ENCODE measurements at regions not wholly inside any gene's neighbourhood (a gene's known extent, or its start where the extent isn't known, plus 50 kb on each side); places are given as distances from the start of the nearest gene placed in this dataset.

DNA sequence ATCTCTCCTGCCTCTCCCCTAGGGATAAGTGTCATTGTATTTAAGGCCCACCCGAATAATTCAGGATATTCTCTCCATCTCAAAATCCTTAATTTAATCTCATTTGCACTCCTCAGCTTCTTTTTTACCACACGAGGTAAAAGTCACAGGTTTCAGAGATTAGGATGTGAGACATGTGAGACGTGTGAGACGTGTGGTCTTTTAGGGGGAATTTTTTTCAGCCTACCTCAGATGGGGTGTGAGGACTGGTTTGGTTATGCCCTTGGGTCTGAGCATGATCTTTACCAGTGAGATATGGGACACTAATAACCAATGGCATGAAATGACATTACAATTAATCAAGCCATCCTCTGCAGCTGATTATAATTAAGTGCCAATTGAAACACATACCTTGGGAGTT is 324.2 kb downstream of the BMP2 start:
- 79% methylated on average over 4 of the region's 4 CpGs; no CpG with 5 or more reads in 1 of the 2 experiments for WGBS, 2 experiments (ENCODE audit: insufficient coverage in 1 of 2, insufficient read length in 1 of 2)
- TF ChIP-seq, protein P1, sequence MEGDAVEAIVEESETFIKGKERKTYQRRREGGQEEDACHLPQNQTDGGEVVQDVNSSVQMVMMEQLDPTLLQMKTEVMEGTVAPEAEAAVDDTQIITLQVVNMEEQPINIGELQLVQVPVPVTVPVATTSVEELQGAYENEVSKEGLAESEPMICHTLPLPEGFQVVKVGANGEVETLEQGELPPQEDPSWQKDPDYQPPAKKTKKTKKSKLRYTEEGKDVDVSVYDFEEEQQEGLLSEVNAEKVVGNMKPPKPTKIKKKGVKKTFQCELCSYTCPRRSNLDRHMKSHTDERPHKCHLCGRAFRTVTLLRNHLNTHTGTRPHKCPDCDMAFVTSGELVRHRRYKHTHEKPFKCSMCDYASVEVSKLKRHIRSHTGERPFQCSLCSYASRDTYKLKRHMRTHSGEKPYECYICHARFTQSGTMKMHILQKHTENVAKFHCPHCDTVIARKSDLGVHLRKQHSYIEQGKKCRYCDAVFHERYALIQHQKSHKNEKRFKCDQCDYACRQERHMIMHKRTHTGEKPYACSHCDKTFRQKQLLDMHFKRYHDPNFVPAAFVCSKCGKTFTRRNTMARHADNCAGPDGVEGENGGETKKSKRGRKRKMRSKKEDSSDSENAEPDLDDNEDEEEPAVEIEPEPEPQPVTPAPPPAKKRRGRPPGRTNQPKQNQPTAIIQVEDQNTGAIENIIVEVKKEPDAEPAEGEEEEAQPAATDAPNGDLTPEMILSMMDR (conservative IDR thresholded peaks at IDR 0.05): no peak
- H3K36me3 ChIP-seq (ENCODE audit: control insufficient read depth, insufficient read depth, low read length): no peaks in the 10 kb centered on the region

DNA sequence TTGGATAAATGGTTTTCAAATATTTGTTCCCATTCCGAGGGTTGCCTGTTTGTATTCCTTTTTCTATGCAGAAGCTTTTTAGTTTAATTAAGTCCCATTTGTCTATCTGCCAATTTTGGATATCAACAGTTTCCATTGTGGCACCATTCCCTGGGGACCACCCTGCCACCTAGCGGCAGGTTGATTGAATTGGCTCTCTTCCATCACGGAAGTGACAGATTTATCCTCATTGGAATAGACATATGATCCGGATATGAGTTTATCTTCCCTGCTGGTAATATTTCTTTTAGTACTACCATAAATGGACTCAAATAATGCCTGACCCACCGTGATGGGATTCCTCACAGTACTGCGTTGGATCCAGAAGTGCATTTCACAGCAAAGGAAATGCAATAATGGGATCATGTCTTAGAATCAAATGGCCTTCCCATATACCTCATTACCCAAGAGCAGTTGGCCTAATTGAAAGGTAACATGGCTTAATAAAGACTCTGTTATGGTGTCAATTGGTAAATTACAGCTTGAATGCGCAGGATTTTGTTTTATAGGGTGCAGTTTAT is 327.0 kb downstream of the BMP2 start:
- WGBS, 2 experiments (ENCODE audit: insufficient coverage in 1 of 2, insufficient read length in 1 of 2): 33 to 49% methylated on average over 6 to 7 of the region's 7 CpGs
- Mint-ChIP-seq H3K4me3 (no peak overlapping the region), H3K4me1 (peaks cover 3% of the 10 kb centered on the region)

More for the DNA sequence above, 324.2 kb downstream of the BMP2 start:
- H3K27ac ChIP-seq (ENCODE audit: low read depth, low read length): no peak overlapping the region
- no peaks in the 10 kb centered on the region for H3K27me3 ChIP-seq (ENCODE audit: control insufficient read depth, insufficient read depth, low read length, poor library complexity, severe bottlenecking)
- no peaks in the 10 kb centered on the region for H3K27me3 Mint-ChIP-seq (ENCODE audit: insufficient read depth)
- no peaks in the 10 kb centered on the region for H3K9me3 Mint-ChIP-seq
- no peak for DNase-seq
- no peak overlapping the region for H3K27ac Mint-ChIP-seq
- peak overlapping the region; percentile 25 for H3K4me3 ChIP-seq (ENCODE audit: low read length)
- H3K36me3 Mint-ChIP-seq (ENCODE audit: low read depth): no peaks in the 10 kb centered on the region
- H3K9me3 ChIP-seq (ENCODE audit: control insufficient read depth, low read length): peaks cover 21% of the 10 kb centered on the region
- H3K4me1 Mint-ChIP-seq: peaks cover 3% of the 10 kb centered on the region
- no peak overlapping the region for H3K4me3 Mint-ChIP-seq
- no peaks in the 10 kb centered on the region for H3K4me1 ChIP-seq (ENCODE audit: control insufficient read depth, insufficient read depth, low read length)
- H3K9ac ChIP-seq (ENCODE audit: extremely low read depth, low read length, poor library complexity, severe bottlenecking): no peak overlapping the region

DNA sequence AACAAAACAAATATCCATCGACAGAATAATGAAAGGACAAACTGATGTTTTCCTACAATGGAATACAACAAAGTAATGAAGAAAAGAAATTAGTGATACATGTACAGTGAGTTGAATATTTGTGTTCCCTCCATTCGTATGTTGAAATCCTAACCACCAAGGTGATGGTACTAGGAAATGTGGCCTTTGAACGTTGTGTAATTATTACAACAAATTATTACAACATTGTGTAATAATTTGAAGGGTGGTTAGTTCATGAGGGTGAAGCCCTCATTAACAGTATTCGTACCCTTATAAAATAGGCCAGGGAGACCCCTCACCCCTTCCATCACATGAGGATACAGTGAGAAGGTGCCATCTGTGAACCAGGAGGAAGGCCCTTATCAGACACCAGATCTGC is 339.4 kb downstream of the BMP2 start:
- no peaks in the 10 kb centered on the region for H3K36me3 Mint-ChIP-seq (ENCODE audit: low read depth)
- H3K36me3 ChIP-seq (ENCODE audit: control insufficient read depth, insufficient read depth, low read length): no peaks in the 10 kb centered on the region
- no peaks in the 10 kb centered on the region for H3K27me3 ChIP-seq (ENCODE audit: control insufficient read depth, insufficient read depth, low read length, poor library complexity, severe bottlenecking)
- TF ChIP-seq, protein P1 (conservative IDR thresholded peaks at IDR 0.05): no peak
- DNase-seq: no peak
- H3K4me3 ChIP-seq (ENCODE audit: low read length): no peak overlapping the region
- no peak overlapping the region for H3K4me3 Mint-ChIP-seq
- no peaks in the 10 kb centered on the region for H3K27me3 Mint-ChIP-seq (ENCODE audit: insufficient read depth)
- H3K4me1 Mint-ChIP-seq: no peaks in the 10 kb centered on the region
- no peak overlapping the region for H3K9ac ChIP-seq (ENCODE audit: extremely low read depth, low read length, poor library complexity, severe bottlenecking)
- H3K27ac ChIP-seq (ENCODE audit: low read depth, low read length): no peak overlapping the region
- no peak overlapping the region for H3K27ac Mint-ChIP-seq
- WGBS, 2 experiments (ENCODE audit: insufficient coverage in 1 of 2, insufficient read length in 1 of 2): 93% methylated on average over 3 of the region's 4 CpGs; no CpG with 5 or more reads in 1 of the 2 experiments
- H3K9me3 Mint-ChIP-seq: no peaks in the 10 kb centered on the region
- H3K4me1 ChIP-seq (ENCODE audit: control insufficient read depth, insufficient read depth, low read length): no peaks in the 10 kb centered on the region
- peaks cover 5% of the 10 kb centered on the region for H3K9me3 ChIP-seq (ENCODE audit: control insufficient read depth, low read length)

More for the DNA sequence above, 327.0 kb downstream of the BMP2 start:
- Histone ChIP-seq H3K4me3 (ENCODE audit: low read length) (no peak overlapping the region), H3K27ac (ENCODE audit: low read depth, low read length) (no peak overlapping the region), H3K9me3 (ENCODE audit: control insufficient read depth, low read length) (peaks cover 50% of the 10 kb centered on the region), H3K27me3 (ENCODE audit: control insufficient read depth, insufficient read depth, low read length, poor library complexity, severe bottlenecking) (no peaks in the 10 kb centered on the region), H3K9ac (ENCODE audit: extremely low read depth, low read length, poor library complexity, severe bottlenecking) (no peak overlapping the region), H3K4me1 (ENCODE audit: control insufficient read depth, insufficient read depth, low read length) (no peaks in the 10 kb centered on the region), H3K36me3 (ENCODE audit: control insufficient read depth, insufficient read depth, low read length) (no peaks in the 10 kb centered on the region)
- no peak overlapping the region for H3K27ac Mint-ChIP-seq
- H3K27me3 Mint-ChIP-seq (ENCODE audit: insufficient read depth): no peaks in the 10 kb centered on the region
- peak; percentile 73 for DNase-seq
- peaks cover 14% of the 10 kb centered on the region for H3K9me3 Mint-ChIP-seq
- no peaks in the 10 kb centered on the region for H3K36me3 Mint-ChIP-seq (ENCODE audit: low read depth)
- TF ChIP-seq, protein P1 (conservative IDR thresholded peaks at IDR 0.05): peak; percentile 98

Measured in endodermal cell (in vitro differentiated cells).